Fibroblast of lung (primary cell): ENCODE measurements at regions not wholly inside any gene's neighbourhood (a gene's known extent, or its start where the extent isn't known, plus 50 kb on each side); places are given as distances from the start of the nearest gene placed in this dataset.

Experiments
- DNase-seq, 2 donors: peaks; one replicate each; pipeline versions ENCODE4 v3.0.0 to v3.0.0-alpha.2; 2010; ENCODE audit warnings: low read depth in 2 of 2
- H2AFZ ChIP-seq: 2 replicates; pipeline ENCODE4 v1.5.1; 2012; ENCODE audit warnings: low read length, control low read depth, inconsistent platforms
- H3K27ac ChIP-seq: 2 replicates; pipeline ENCODE4 v1.5.1; 2011; ENCODE audit warnings: low read length, control low read depth; ENCODE audit not compliant: insufficient read depth
- H3K27me3 ChIP-seq: 2 replicates; pipeline ENCODE4 v1.5.1; 2011; ENCODE audit warnings: mild to moderate bottlenecking, low read length; ENCODE audit not compliant: control insufficient read depth, insufficient read depth
- H3K36me3 ChIP-seq: 2 replicates; pipeline ENCODE4 v1.5.1; 2011; ENCODE audit warnings: low read length; ENCODE audit not compliant: control insufficient read depth, insufficient read depth
- H3K4me1 ChIP-seq: 2 replicates; pipeline ENCODE4 v1.5.1; 2011; ENCODE audit warnings: low read length; ENCODE audit not compliant: control insufficient read depth, insufficient read depth; ENCODE audit errors: extremely low read depth
- H3K4me2 ChIP-seq: 2 replicates; pipeline ENCODE4 v1.5.1; 2011; ENCODE audit warnings: low read length, control low read depth; ENCODE audit not compliant: insufficient read depth; ENCODE audit errors: extremely low read depth
- H3K4me3 ChIP-seq, 4 experiments: fragments of 200-600 bp in 1 of 4; sonication (generic) in 1 of 4; replicated peaks in 1 of 4; 2 replicates each; pipeline ENCODE4 v1.5.1; 2011 to 2016; ENCODE audit warnings: low read length in 4 of 4, low read depth in 3 of 4, mild to moderate bottlenecking in 3 of 4, control low read depth in 2 of 4, inconsistent platforms in 1 of 4, mixed read lengths in 1 of 4; ENCODE audit not compliant: insufficient read depth in 1 of 4; ENCODE audit errors: control extremely low read depth in 1 of 4
- H3K79me2 ChIP-seq: 2 replicates; pipeline ENCODE4 v1.5.1; 2012; ENCODE audit warnings: mild to moderate bottlenecking, low read length, inconsistent platforms; ENCODE audit not compliant: control insufficient read depth, insufficient read depth
- H3K9ac ChIP-seq: 2 replicates; pipeline ENCODE4 v1.5.1; 2011; ENCODE audit warnings: mild to moderate bottlenecking, low read length, control low read depth; ENCODE audit not compliant: insufficient read depth
- H3K9me3 ChIP-seq: 2 replicates; pipeline ENCODE4 v1.5.1; 2012; ENCODE audit warnings: low read depth, low read length; ENCODE audit not compliant: control insufficient read depth, insufficient read depth
- H4K20me1 ChIP-seq: 2 replicates; pipeline ENCODE4 v1.5.1; 2011; ENCODE audit warnings: low read length; ENCODE audit not compliant: control insufficient read depth, insufficient read depth; ENCODE audit errors: extremely low read depth
- EZH2 ChIP-seq: IDR thresholded peaks from 2 replicates; pipeline ENCODE4 v1.5.1; 2012; ENCODE audit warnings: low read length, control low read depth, mild to moderate bottlenecking; ENCODE audit errors: missing control alignments
- TF ChIP-seq, protein P1 (sequence below), 2 donors: IDR thresholded peaks in 1 of 2; conservative IDR thresholded peaks in 1 of 2; 1 replicate in 1 of 2; 2 replicates in 1 of 2; pipeline ENCODE4 v1.5.1; 2011 to 2012; ENCODE audit warnings: low read length in 2 of 2, control low read depth in 1 of 2, inconsistent platforms in 1 of 2, low read depth in 1 of 2, mild to moderate bottlenecking in 1 of 2

DNA sequence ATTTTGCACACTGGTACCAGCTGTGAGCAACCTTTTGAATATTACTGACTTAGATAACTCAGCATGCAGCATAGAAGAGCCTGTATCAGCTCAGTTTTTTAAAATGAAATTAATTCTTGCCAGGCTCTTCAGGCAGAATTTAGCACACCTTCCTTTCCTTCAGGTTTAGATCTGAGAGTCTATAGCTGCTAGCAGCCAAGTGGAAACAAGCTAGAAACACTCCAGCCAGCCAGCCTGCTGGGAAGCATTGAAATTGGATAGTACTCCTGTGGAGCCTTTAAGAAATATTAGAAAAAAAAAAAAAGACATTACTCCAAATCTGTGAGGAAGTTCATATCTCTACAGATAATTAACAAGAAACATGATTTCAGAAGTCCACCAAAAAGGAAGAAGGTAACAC is 812.2 kb downstream of the DTWD2 start:
- TF ChIP-seq, protein P1, sequence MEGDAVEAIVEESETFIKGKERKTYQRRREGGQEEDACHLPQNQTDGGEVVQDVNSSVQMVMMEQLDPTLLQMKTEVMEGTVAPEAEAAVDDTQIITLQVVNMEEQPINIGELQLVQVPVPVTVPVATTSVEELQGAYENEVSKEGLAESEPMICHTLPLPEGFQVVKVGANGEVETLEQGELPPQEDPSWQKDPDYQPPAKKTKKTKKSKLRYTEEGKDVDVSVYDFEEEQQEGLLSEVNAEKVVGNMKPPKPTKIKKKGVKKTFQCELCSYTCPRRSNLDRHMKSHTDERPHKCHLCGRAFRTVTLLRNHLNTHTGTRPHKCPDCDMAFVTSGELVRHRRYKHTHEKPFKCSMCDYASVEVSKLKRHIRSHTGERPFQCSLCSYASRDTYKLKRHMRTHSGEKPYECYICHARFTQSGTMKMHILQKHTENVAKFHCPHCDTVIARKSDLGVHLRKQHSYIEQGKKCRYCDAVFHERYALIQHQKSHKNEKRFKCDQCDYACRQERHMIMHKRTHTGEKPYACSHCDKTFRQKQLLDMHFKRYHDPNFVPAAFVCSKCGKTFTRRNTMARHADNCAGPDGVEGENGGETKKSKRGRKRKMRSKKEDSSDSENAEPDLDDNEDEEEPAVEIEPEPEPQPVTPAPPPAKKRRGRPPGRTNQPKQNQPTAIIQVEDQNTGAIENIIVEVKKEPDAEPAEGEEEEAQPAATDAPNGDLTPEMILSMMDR (conservative IDR thresholded peaks at IDR 0.05 in 1 of 2, IDR thresholded peaks at IDR 0.05 in 1 of 2; ENCODE audit: low read depth in 1 of 2, low read length in 2 of 2), result no peak
- no peak for TF ChIP-seq EZH2
- Histone ChIP-seq H2AFZ (no peak overlapping the region), H3K9ac (no peak overlapping the region)

DNA sequence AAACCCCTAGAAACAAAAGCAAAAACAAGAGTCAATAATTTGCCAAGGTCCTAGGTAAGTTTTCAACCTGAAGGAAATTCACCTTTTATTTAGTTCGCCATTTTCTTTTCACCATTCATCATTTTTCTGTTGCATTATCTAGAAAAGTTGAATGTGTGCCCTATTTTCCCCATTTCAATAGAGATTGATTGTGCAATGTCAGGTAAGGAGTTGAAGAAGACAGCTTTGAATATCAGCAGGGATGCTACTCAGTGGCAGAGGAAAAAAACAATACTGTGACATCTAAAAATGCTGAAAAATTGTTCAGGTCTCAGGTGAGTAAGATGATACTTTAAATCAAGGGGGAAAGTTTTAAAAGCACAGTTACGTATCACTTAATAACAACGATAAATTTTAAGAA is 813.7 kb downstream of the DTWD2 start:
- Histone ChIP-seq H3K4me3 (no peak overlapping the region), H3K27ac (no peak overlapping the region), H3K79me2 (no peaks in the 10 kb centered on the region), H3K9ac (no peak overlapping the region), H3K4me1 (no peaks in the 10 kb centered on the region), H3K4me2 (no peak overlapping the region), H4K20me1 (no peaks in the 10 kb centered on the region), H3K27me3 (no peaks in the 10 kb centered on the region), H3K9me3 (no peaks in the 10 kb centered on the region), H2AFZ (no peak overlapping the region), H3K36me3 (no peaks in the 10 kb centered on the region)
- no peak for DNase-seq
- TF ChIP-seq EZH2, result no peak
- TF ChIP-seq, protein P1 (conservative IDR thresholded peaks at IDR 0.05 in 1 of 2, IDR thresholded peaks at IDR 0.05 in 1 of 2; ENCODE audit: low read depth in 1 of 2, low read length in 2 of 2), result no peak

More for the DNA sequence above, 812.2 kb downstream of the DTWD2 start:
- Histone ChIP-seq H3K36me3 (no peaks in the 10 kb centered on the region), H3K79me2 (no peaks in the 10 kb centered on the region), H3K4me2 (no peak overlapping the region), H3K27me3 (no peaks in the 10 kb centered on the region), H4K20me1 (no peaks in the 10 kb centered on the region), H3K27ac (no peak overlapping the region), H3K4me1 (no peaks in the 10 kb centered on the region), H3K9me3 (no peaks in the 10 kb centered on the region), H3K4me3 (no peak overlapping the region)
- DNase-seq, result no peak

DNA sequence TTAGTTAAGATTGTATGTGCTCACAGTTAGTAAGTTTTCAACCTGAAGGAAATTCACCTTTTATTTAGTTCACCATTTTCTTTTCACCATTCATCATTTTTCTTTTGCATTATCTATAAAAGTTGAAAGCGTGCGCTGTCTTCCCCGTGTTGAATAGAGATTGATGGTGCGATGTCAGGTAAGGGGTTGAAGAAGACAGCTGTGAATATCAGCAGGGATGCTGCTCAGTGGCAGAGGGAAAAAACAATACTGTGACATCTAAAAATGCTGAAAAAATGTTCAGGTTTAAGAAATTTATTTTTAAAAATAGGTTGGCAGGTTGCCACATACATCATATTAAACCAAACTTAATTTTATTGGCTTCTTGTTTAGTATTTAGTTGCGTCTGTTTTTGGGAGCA is 815.0 kb downstream of the DTWD2 start:
- DNase-seq, result no peak
- Histone ChIP-seq H3K36me3 (no peaks in the 10 kb centered on the region), H3K9ac (no peak overlapping the region), H3K4me1 (no peaks in the 10 kb centered on the region), H3K4me3 (no peak overlapping the region), H2AFZ (no peak overlapping the region), H3K27me3 (no peaks in the 10 kb centered on the region), H3K9me3 (no peaks in the 10 kb centered on the region), H3K27ac (no peak overlapping the region), H3K79me2 (no peaks in the 10 kb centered on the region), H3K4me2 (no peak overlapping the region), H4K20me1 (no peaks in the 10 kb centered on the region)
- no peak for TF ChIP-seq EZH2
- TF ChIP-seq, protein P1 (conservative IDR thresholded peaks at IDR 0.05 in 1 of 2, IDR thresholded peaks at IDR 0.05 in 1 of 2; ENCODE audit: low read depth in 1 of 2, low read length in 2 of 2), result no peak
